HL-60 (cell line): ENCODE measurements at regions not wholly inside any gene's neighbourhood (a gene's known extent, or its start where the extent isn't known, plus 50 kb on each side); places are given as distances from the start of the nearest gene placed in this dataset.

Experiments used
- DNase-seq, 2 experiments: peaks; one replicate each; pipeline ENCODE4 v3.0.0-alpha.2; 2010 to 2020; ENCODE audit warnings: low read depth in 1 of 2, low spot score in 1 of 2
- H3K27ac ChIP-seq: fragments of 250-450 bp; sonication (Bioruptor Pico); replicated peaks from 2 replicates; pipeline ENCODE4 v1.5.1; 2020; ENCODE audit warnings: mild to moderate bottlenecking, moderate library complexity
- H3K27me3 ChIP-seq: fragments of 250-450 bp; sonication (Bioruptor Pico); 2 replicates; pipeline ENCODE4 v1.5.1; 2021; ENCODE audit warnings: mild to moderate bottlenecking, moderate library complexity; ENCODE audit not compliant: insufficient read depth, poor library complexity, severe bottlenecking
- H3K4me3 ChIP-seq: replicated peaks from 2 replicates; pipeline ENCODE4 v1.5.1; 2011; ENCODE audit warnings: mild to moderate bottlenecking, control low read depth, low read length; ENCODE audit not compliant: insufficient read depth
- GABPA ChIP-seq: IDR thresholded peaks from 2 replicates; pipeline ENCODE4 v1.6.1; 2012; ENCODE audit warnings: low read depth
- POLR2AphosphoS5 ChIP-seq: IDR thresholded peaks from 2 replicates; pipeline ENCODE4 v1.6.1; 2012; ENCODE audit warnings: low read depth
- REST ChIP-seq: IDR thresholded peaks from 2 replicates; pipeline ENCODE4 v1.6.1; 2012; ENCODE audit warnings: low read depth; ENCODE audit not compliant: insufficient replicate concordance
- SPI1 ChIP-seq: IDR thresholded peaks from 2 replicates; pipeline ENCODE4 v1.6.1; 2012; ENCODE audit warnings: low read depth, mild to moderate bottlenecking, borderline replicate concordance
- TF ChIP-seq, protein P1 (sequence below): IDR thresholded peaks from one replicate; pipeline ENCODE4 v1.5.1; 2011; ENCODE audit warnings: low read length, control low read depth, inconsistent platforms; ENCODE audit not compliant: insufficient read depth

DNA sequence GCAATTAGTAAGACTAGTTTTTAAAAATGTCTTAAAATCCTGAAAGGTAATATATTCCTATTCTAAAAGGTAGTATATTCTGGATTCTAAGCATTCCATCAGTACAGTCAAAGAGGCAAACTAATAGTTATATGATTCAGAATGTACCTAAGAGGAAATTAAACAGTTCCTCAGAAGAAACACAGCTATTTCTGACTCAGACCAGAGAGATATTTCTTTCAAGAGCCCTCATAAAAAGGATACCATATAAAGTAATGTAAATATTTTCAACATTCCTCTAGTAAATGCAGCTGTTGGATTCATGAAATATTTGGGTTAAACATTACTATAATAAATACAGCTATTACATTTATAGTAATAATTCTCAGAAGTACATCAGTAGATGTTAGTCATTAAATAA, 358.3 kb downstream of the MAGEB5 start:
- DNase-seq: no peak

GRCh38 chrX:26562156-26562555, 346.2 kb downstream of the MAGEB5 start:
- no peak overlapping the region for H3K4me3 ChIP-seq
- TF ChIP-seq SPI1 (no peak), POLR2AphosphoS5 (no peak), REST (no peak), GABPA (no peak)
- TF ChIP-seq, protein P1, sequence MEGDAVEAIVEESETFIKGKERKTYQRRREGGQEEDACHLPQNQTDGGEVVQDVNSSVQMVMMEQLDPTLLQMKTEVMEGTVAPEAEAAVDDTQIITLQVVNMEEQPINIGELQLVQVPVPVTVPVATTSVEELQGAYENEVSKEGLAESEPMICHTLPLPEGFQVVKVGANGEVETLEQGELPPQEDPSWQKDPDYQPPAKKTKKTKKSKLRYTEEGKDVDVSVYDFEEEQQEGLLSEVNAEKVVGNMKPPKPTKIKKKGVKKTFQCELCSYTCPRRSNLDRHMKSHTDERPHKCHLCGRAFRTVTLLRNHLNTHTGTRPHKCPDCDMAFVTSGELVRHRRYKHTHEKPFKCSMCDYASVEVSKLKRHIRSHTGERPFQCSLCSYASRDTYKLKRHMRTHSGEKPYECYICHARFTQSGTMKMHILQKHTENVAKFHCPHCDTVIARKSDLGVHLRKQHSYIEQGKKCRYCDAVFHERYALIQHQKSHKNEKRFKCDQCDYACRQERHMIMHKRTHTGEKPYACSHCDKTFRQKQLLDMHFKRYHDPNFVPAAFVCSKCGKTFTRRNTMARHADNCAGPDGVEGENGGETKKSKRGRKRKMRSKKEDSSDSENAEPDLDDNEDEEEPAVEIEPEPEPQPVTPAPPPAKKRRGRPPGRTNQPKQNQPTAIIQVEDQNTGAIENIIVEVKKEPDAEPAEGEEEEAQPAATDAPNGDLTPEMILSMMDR: no peak

More for the DNA sequence above, 358.3 kb downstream of the MAGEB5 start:
- TF ChIP-seq REST: no peak
- TF ChIP-seq GABPA: no peak
- TF ChIP-seq, protein P1: no peak
- Histone ChIP-seq H3K27ac (no peak overlapping the region), H3K27me3 (no peaks in the 10 kb centered on the region), H3K4me3 (no peak overlapping the region)

DNA sequence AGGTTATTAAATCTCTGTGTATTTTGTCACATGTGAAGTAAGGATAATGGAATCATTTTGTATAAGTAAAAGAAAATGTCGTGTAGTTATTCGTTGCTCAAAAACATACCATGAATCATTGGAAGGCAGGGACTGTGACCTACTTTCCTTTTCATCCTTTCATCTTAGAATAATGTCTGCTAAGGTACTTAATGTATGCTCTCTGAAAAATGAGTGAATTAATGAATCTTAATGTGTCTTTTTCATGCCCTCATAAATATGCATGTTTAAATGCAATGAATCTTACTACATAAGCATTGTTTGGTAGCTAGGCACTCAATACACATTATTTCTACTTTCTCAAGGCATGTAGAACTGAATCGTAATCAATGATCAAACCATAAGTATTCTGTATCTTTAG, 343.9 kb downstream of the MAGEB5 start:
- TF ChIP-seq POLR2AphosphoS5 (no peak), GABPA (no peak), SPI1 (no peak), REST (no peak)
- TF ChIP-seq, protein P1: no peak
- no peaks in the 10 kb centered on the region for H3K27me3 ChIP-seq

More at GRCh38 chrX:26562156-26562555, 346.2 kb downstream of the MAGEB5 start:
- no peak for DNase-seq
- no peaks in the 10 kb centered on the region for H3K27me3 ChIP-seq
- H3K27ac ChIP-seq: no peak overlapping the region

More for the DNA sequence above, 343.9 kb downstream of the MAGEB5 start:
- Histone ChIP-seq H3K27ac (no peak overlapping the region), H3K4me3 (no peak overlapping the region)
- DNase-seq: no peak
